HG03520 (cell line): ENCODE measurements at regions not wholly inside any gene's neighbourhood (a gene's known extent, or its start where the extent isn't known, plus 50 kb on each side); places are given as distances from the start of the nearest gene placed in this dataset.

Experiments used
- ATAC-seq: cut with Tn5 transposase; IDR thresholded peaks from one replicate; pipeline ENCODE4 v1.9.1; 2021; ENCODE audit warnings: mild to moderate bottlenecking, moderate library complexity; ENCODE audit not compliant: unreplicated experiment

- no peak for ATAC-seq
Measured at GRCh38 chr5:68161156-68161555, 54.4 kb upstream of the PIK3R1 start.

- no peak for ATAC-seq
Measured at GRCh38 chr5:68159224-68159951, 56.2 kb upstream of the PIK3R1 start.

GRCh38 chr5:68155940-68156339 is 59.6 kb upstream of the PIK3R1 start:
- ATAC-seq = no peak

GRCh38 chr5:68154119-68154857 is 61.3 kb upstream of the PIK3R1 start:
- ATAC-seq = no peak

GRCh38 chr5:68151812-68152211 is 63.7 kb upstream of the PIK3R1 start:
- ATAC-seq = no peak

DNA sequence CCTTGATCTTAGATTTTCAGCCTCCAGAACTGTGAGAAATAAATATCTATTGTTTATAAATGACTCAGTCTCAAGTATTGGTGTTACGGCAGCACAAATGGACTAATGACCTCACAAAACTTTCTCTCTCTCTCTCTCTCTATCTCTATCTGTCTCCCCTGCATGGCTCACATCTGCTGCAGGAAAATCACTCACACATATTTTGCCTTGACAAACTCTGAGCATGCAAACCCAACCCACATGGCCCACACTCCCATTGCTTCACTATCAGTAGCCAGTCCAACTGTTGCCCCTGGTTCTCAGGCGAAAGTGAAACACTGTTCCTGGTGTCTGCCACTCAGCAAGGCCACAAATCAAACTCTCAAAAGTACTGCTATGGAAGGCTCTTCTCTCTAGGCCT is 66.4 kb upstream of the PIK3R1 start:
- peak; percentile 41 for ATAC-seq

DNA sequence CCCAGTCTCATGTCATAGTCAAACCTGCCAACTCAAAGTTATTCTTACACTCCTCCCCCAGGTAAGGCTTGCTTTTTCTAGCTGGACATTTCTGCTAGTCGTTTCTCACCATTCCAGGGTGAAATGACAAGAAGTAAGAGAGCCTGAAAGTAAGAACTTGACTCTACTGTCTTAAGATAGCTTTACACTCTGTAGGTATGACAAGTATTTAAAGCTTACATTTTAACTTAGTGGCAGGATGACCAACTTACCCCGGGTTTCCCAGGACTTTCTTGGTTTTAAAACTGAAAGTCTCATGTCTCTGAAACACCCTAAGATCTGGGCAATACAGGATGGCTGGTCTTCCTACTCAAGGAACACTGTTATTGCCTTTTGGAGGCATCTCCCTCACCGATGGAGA is 67.5 kb upstream of the PIK3R1 start:
- no peak for ATAC-seq

GRCh38 chr5:68147659-68148058 is 67.9 kb upstream of the PIK3R1 start:
- no peak for ATAC-seq

GRCh38 chr5:68141494-68141893 is 74.1 kb upstream of the PIK3R1 start:
- ATAC-seq = peak; percentile 41

- ATAC-seq = no peak
Measured at GRCh38 chr5:68140763-68141162, 74.8 kb upstream of the PIK3R1 start.

GRCh38 chr5:68139611-68140441 is 75.7 kb upstream of the PIK3R1 start:
- no peak for ATAC-seq

DNA sequence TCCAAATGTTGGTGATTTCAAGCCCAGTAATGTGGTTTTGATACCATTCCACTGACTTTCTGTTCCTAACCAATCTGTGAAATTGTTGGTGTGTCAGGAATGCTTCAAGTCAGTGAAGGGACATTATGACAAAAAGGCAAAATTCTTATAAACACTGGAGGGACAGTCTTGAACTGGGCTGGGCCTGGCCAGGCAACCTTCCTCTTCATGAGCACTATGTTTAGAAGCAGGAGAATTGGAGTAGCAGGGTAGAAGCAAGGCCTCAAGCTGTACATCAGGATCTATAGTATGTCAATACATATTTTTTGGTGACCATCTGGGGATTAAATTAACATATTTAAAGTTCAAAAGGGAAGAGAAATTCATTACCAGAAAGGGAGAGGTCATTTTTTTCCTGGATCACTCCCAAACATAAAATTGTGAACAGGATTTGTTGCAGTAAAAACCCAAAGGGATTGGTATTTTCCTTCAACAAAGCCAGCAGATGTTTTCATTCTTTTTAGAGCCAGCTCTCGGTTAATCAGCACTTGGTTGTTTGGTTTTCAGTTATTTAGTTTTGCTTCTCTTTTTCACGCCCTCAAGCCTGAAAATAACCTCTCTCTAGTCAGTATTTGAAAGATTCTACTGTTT is 77.9 kb upstream of the PIK3R1 start:
- ATAC-seq = no peak

GRCh38 chr5:68134669-68135313 is 80.8 kb upstream of the PIK3R1 start:
- no peak for ATAC-seq

DNA sequence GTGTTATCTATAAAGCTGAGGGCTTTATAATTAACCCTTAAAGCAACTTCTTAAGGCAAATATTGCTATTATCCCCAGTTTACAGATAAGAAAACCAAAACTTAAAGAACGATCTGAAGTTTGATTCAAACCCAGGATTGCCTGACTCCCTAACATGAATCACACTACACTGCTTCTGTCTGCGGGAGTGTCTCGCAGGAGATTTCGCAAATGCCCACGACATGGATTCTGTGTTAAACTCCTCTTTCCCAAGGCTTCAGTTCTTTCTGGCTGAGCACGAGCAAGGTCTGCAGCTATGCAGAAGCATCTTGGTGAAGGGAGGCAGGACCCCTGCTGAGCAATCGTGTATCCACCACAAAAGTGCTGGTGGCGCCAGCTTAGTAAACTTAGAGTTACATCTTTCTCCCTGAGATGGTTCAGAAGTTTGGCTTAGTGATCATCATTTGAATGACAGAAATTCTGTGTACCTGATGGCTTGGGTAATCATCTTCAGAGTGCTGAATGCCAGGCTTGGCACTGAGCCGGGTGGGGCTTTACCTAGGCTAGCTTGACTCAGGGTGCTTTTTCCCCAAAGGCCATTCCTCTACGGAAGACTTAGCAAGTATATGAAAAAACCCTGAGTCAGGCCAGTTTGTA is 81.4 kb upstream of the PIK3R1 start:
- ATAC-seq = no peak

GRCh38 chr5:68130253-68130652 is 85.3 kb upstream of the PIK3R1 start:
- no peak for ATAC-seq

DNA sequence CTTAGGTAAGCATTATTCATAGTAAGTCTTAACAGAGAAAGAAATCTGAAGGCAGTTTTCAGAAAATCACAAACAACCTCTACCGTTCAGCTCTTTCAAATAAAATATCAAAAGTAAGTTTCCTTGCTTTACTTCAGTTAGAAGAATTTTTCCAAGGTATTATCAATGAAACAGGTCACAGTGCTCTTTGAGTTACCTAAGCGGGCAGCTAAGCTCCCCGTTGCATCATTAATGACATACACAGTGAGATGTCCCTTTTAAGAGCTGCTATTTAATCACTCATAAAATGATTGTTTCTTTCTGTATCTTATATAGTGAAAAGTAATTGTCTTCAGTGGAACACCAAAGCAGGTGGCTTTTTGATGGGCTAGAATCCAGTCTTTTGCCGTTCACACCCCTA is 86.2 kb upstream of the PIK3R1 start:
- ATAC-seq = no peak

DNA sequence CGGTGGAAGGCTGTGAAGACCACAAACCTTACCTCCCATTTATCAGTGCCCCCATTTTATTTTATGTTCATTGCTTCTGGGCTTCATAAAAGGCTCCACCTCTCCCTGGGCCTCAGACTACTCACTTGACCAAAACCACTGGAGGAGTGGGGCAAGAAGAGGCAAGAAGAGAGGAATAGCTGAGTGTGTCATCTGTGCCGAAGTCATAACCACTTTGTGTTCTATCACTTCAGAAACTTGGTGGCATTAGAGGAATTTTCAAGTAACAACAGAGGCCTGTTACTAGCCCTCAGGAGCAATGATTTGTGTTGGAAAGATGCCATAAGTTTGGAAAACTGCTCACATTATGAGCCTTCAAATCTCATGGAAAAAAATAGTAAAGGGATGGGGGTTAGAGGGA is 88.7 kb upstream of the PIK3R1 start:
- no peak for ATAC-seq

- no peak for ATAC-seq
Measured at GRCh38 chr5:68122439-68123328, 92.9 kb upstream of the PIK3R1 start.

- no peak for ATAC-seq
Measured at GRCh38 chr5:68116868-68117411, 98.6 kb upstream of the PIK3R1 start.
